T-helper 9 cell (primary cell): ENCODE measurements at regions not wholly inside any gene's neighbourhood (a gene's known extent, or its start where the extent isn't known, plus 50 kb on each side); places are given as distances from the start of the nearest gene placed in this dataset.

Experiments used
- DNase-seq: peaks from one replicate; pipeline ENCODE4 v3.0.0-alpha.2; 2020

GRCh38 chr4:18294021-18294420 lies 272.5 kb upstream of the LCORL start:
- DNase-seq, result no peak

- DNase-seq, result no peak
These were observed 270.9 kb upstream of the LCORL start for GRCh38 chr4:18292411-18292810.

- DNase-seq, result no peak
These were observed 270.4 kb upstream of the LCORL start for GRCh38 chr4:18291981-18292380.

GRCh38 chr4:18291256-18291655 lies 269.7 kb upstream of the LCORL start:
- DNase-seq, result no peak

GRCh38 chr4:18285357-18285756 lies 263.8 kb upstream of the LCORL start:
- DNase-seq, result no peak

GRCh38 chr4:18278244-18278643 lies 256.7 kb upstream of the LCORL start:
- no peak for DNase-seq

GRCh38 chr4:18262832-18263231 lies 241.3 kb upstream of the LCORL start:
- DNase-seq, result no peak

DNA sequence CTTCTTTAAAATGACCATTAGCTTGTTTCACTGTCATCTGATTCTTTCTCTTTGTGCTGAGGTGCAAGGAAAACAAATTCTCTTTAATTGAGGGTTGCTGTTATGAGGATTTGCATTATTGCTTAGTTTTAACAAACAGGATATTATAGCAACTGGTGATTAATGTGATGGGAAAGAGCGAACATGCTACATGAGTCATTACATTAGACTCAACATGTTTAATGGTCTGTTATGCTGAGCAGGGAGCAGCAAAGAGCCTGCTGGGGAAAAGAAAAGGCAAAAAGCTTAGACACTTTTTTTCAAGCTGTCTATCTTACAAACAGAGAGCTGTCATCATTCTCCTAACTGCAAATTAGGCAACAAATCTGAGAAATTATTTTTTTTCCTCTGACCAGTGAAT lies 230.5 kb upstream of the LCORL start:
- DNase-seq, result no peak

DNA sequence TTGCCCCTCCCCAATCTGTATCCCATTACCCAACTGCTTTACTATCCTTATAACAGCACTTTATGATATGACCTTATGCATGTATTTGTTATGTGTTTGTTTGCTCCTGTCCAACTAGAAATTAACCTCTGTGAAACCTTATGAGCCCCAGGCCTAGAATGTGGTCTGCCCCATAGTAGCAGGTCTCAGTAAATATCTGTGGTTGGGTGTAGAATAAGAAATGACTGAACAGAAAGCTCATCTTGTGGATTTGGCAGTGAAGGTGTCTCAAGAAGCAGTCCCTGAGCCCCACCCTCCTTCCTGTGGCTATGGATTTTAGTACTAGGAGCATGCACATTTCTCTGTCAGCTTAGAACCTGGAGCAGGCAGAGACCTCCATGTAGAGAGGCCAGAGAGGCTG lies 229.0 kb upstream of the LCORL start:
- no peak for DNase-seq

DNA sequence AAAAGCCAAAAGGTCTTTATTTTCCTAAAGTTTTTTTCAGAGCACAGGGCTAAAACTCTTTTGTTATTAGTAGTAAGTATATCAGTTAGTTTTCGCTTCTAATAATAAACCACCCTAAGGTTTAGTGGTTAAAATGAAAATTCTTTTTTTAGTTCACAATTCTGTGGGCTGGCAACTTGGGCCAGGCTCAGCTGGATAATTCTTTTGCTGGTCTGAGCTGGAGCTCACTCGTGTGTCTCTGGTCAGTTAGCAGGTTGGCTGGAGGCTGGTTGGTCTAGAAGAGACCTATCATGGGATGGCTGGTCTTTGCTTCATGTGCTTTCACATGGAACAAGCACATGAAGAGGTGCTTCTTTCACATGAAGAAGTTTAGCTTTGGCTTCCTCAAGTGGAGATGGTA lies 227.1 kb upstream of the LCORL start:
- DNase-seq, result no peak

DNA sequence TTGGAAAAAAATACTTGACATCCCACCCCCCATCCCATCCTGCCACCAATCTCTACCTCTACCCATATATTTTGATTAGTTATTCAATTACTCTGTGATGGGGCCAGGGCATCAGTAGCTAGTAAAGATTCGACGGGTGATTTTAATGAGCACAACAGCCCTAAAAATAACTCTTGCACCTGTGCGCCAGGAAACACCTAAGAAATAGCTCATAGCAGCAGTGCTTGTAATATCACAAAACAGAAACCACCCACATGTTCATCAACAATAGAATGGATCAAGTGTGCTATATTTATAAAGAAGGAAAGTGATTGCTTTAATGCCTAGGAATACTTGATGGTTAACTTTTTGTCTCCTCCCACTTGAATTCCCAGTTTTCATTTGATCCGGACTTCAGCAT lies 225.6 kb upstream of the LCORL start:
- no peak for DNase-seq

DNA sequence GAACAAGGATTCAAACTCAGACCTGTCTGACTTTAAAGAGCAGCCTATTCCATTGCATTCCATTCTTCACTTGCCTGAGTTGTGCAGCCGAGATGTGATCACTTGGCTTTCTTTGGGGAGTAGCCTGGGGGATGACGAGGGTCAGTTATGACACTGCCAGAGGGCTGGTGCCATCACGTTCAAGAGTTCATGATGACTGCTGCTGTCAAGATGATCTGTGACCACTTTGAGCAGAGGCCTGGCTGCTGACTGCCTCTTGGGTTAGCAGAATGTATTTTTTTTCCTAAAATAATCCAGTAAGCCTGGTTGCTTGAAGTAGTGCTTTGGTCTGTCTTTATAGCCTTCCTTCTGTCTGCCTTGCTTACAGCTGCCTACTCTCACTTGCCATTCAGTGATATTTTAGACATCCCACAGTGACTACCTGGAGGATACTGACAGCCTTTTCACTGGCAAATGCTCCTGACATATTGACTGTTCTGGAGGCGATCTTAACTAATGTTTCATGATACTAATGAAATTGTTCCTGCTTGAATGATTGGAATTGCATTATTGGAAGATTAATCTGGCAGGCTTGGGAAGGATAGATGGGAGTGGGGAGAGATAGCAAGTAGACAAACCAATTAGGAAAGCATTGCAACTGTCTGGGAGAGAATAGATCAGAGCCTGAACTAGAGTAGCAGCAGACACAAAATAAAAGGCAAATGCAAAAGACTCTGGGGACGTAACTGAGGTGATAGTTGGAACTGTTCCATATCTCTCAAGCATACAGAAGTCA lies 221.6 kb upstream of the LCORL start:
- no peak for DNase-seq

- no peak for DNase-seq
These were observed 220.2 kb upstream of the LCORL start for GRCh38 chr4:18241727-18242126.

- no peak for DNase-seq
These were observed 212.6 kb upstream of the LCORL start for GRCh38 chr4:18234108-18234507.

- no peak for DNase-seq
These were observed 210.2 kb upstream of the LCORL start for GRCh38 chr4:18231726-18232125.

DNA sequence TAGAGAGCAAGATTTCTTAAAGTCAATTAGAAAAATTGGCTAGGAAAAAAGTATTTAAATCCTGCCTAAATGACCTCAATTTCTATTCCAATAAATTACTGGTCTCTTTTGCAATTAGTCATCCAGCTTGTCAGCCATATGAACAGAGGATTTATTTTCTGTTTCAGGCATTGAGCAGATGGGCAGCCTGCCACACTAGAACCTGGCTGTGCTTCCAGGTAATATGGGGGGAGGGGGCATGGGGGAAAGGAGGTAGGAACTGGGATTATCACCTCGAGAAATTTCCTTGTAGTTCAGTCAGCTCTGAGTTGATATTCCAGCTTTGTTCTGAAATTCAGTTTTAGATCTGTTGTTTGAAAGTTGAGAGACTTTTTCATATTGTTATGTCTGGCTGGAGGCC lies 206.3 kb upstream of the LCORL start:
- no peak for DNase-seq

DNA sequence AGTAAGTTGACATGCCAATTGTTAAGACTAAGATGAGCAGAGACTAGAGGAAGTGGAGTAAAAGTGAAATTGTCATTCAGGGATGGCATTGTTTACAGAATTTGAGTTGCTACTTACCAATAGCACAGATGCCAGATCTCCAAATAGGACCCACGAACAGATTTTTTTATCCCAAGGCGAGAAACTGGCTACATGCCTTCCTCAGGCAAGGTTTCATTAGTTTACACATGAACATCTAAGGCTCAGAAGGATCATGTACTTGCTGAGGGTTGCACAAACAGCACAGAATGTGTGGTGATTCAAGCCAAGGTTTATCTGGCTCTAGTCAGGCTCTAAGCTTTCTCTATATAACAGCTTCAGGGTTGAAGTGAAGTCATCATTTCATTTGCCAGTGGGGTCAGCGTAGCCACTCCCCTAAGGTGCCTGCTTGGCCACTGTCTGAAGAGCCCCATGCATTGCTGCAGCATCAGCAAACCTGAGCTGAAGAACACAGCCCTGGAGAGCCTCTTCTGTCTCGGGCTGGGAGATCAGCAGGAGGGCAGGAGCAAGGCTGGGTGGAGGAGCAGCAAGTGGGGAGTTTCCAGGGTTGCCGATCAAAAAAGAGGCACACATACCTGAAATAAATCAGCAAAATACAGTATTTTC lies 193.0 kb upstream of the LCORL start:
- DNase-seq, result no peak

GRCh38 chr4:18213576-18214198 lies 192.1 kb upstream of the LCORL start:
- no peak for DNase-seq

GRCh38 chr4:18209448-18209847 lies 187.9 kb upstream of the LCORL start:
- DNase-seq, result no peak

DNA sequence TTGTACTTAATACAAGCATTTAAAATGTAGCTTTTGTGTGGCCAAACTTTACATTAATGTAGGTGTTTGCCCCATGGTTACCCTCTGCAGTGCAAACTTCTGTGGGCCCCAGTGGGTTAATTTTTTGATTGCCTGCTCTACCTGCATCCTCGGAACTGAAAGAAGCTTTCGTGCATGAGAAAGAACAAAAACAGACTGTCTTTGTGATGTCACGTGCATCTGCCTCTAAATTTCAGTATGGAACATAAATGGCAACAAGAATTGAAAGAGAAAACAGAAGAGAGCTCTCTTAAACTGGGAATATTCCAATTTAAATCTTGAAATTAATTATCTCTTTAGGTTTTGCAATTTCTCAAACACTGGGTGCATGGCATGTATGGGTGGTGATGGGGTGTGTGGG lies 182.4 kb upstream of the LCORL start:
- no peak for DNase-seq

GRCh38 chr4:18202486-18202885 lies 180.9 kb upstream of the LCORL start:
- DNase-seq, result no peak

- no peak for DNase-seq
These were observed 180.3 kb upstream of the LCORL start for GRCh38 chr4:18201885-18202284.

DNA sequence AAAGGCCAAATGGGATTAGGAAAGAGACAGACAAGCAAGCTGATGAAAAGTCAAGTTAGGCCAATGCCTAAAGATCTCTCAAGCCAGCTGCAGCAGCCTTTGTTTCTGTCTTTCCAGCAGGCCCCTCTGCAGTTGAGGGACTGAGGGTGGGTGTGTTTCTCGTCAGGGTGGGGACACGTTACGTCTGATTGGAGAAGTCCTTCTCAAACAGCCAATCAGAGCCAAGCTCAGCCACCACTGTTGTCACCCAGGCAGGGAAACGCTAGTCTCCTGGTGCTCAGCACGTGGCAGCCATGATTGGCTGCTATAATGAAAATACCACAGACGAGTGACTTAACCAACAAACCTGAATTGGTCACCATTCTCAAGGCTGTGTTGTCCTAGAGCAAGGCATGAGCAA lies 177.1 kb upstream of the LCORL start:
- DNase-seq, result no peak

DNA sequence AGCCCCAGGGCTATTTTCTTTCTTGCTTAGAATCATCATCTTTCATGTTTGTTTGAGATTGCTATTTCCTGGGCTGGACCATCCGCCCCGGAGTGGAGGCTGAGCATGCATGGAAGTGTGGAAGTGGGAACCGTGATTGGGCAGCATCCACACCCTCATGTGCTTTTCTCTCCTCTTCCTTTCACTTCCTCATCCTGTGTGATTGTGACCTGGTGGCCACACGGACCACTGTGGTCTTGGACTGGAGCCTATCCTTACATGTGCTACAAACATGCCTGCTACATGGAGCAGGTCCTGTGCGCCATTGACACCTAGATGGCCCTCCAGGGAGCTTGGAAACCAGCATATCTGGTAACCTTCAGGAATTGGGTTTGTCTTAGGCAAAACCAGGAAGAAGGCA lies 175.9 kb upstream of the LCORL start:
- no peak for DNase-seq
